ENCODE measurements at regions not wholly inside any gene's neighbourhood (a gene's known extent, or its start where the extent isn't known, plus 50 kb on each side); places are given as distances from the start of the nearest gene placed in this dataset.

GRCh38 chr3:69536306-69537020, 150.6 kb upstream of the FRMD4B start:
- DNase-seq (ENCODE audit: low read depth in 2 of 2), result no peak

GRCh38 chr3:69535613-69536012, 149.7 kb upstream of the FRMD4B start:
- no peak for DNase-seq (ENCODE audit: low read depth in 2 of 2)

- DNase-seq (ENCODE audit: low read depth in 2 of 2), result no peak
These were observed 146.8 kb upstream of the FRMD4B start for GRCh38 chr3:69532547-69533224.

GRCh38 chr3:69531576-69532546, 146.0 kb upstream of the FRMD4B start:
- no peak for DNase-seq (ENCODE audit: low read depth in 2 of 2)

GRCh38 chr3:69530554-69530953, 144.7 kb upstream of the FRMD4B start:
- no peak for DNase-seq (ENCODE audit: low read depth in 2 of 2)

- DNase-seq (ENCODE audit: low read depth in 2 of 2), result no peak
These were observed 141.6 kb upstream of the FRMD4B start for GRCh38 chr3:69527498-69527897.

- no peak for DNase-seq (ENCODE audit: low read depth in 2 of 2)
These were observed 138.9 kb upstream of the FRMD4B start for GRCh38 chr3:69524816-69525215.

- no peak for DNase-seq (ENCODE audit: low read depth in 2 of 2)
These were observed 135.4 kb upstream of the FRMD4B start for GRCh38 chr3:69521286-69521685.

- no peak for DNase-seq (ENCODE audit: low read depth in 2 of 2)
These were observed 125.5 kb upstream of the FRMD4B start for GRCh38 chr3:69511361-69511760.

- DNase-seq (ENCODE audit: low read depth in 2 of 2), result no peak
These were observed 124.7 kb upstream of the FRMD4B start for GRCh38 chr3:69510481-69511030.

GRCh38 chr3:69509288-69509687, 123.4 kb upstream of the FRMD4B start:
- DNase-seq (ENCODE audit: low read depth in 2 of 2), result no peak

- DNase-seq (ENCODE audit: low read depth in 2 of 2), result no peak
These were observed 120.0 kb upstream of the FRMD4B start for GRCh38 chr3:69505770-69506407.

GRCh38 chr3:69504232-69504631, 118.3 kb upstream of the FRMD4B start:
- DNase-seq (ENCODE audit: low read depth in 2 of 2), result no peak

GRCh38 chr3:69500604-69501003, 114.7 kb upstream of the FRMD4B start:
- no peak for DNase-seq (ENCODE audit: low read depth in 2 of 2)

- DNase-seq (ENCODE audit: low read depth in 2 of 2), result no peak
These were observed 114.1 kb upstream of the FRMD4B start for GRCh38 chr3:69499899-69500421.

GRCh38 chr3:69499422-69499821, 113.5 kb upstream of the FRMD4B start:
- no peak for DNase-seq (ENCODE audit: low read depth in 2 of 2)

- no peak for DNase-seq (ENCODE audit: low read depth in 2 of 2)
These were observed 111.0 kb upstream of the FRMD4B start for GRCh38 chr3:69496856-69497255.

- no peak for DNase-seq (ENCODE audit: low read depth in 2 of 2)
These were observed 108.3 kb upstream of the FRMD4B start for GRCh38 chr3:69494185-69494584.

- no peak for DNase-seq (ENCODE audit: low read depth in 2 of 2)
These were observed 107.3 kb upstream of the FRMD4B start for GRCh38 chr3:69493157-69493556.

GRCh38 chr3:69491975-69492374, 106.1 kb upstream of the FRMD4B start:
- no peak for DNase-seq (ENCODE audit: low read depth in 2 of 2)

GRCh38 chr3:69490971-69491370, 105.1 kb upstream of the FRMD4B start:
- no peak for DNase-seq (ENCODE audit: low read depth in 2 of 2)

Measured in stimulated activated CD8-positive, alpha-beta memory T cell treated with anti-CD3 and anti-CD28 coated beads, Interleukin-2, amount 100 ng/mL, for 48 hours (primary cell).